ENCODE measurements at regions not wholly inside any gene's neighbourhood (a gene's known extent, or its start where the extent isn't known, plus 50 kb on each side); places are given as distances from the start of the nearest gene placed in this dataset.

DNA sequence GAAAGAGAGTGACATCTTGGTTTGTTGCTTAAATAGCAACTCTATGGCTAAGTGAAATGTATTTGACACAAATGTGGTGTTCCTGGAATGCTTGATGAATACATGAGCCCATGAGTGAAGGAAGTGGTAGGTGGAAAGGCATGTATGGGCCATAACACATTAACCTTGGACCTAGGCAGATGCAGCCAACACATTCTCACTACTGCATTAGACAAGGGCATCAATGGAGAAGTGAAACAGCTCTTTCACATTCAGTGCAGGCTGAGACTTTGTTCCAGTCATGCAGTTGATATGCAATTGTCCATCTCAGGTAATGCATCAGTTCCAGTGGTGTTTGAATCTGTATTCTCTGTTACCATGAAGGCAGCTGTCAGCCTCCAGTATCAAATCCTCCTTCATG lies 133.6 kb downstream of the HS3ST3B1 start:
- TF ChIP-seq, protein P1, sequence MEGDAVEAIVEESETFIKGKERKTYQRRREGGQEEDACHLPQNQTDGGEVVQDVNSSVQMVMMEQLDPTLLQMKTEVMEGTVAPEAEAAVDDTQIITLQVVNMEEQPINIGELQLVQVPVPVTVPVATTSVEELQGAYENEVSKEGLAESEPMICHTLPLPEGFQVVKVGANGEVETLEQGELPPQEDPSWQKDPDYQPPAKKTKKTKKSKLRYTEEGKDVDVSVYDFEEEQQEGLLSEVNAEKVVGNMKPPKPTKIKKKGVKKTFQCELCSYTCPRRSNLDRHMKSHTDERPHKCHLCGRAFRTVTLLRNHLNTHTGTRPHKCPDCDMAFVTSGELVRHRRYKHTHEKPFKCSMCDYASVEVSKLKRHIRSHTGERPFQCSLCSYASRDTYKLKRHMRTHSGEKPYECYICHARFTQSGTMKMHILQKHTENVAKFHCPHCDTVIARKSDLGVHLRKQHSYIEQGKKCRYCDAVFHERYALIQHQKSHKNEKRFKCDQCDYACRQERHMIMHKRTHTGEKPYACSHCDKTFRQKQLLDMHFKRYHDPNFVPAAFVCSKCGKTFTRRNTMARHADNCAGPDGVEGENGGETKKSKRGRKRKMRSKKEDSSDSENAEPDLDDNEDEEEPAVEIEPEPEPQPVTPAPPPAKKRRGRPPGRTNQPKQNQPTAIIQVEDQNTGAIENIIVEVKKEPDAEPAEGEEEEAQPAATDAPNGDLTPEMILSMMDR (IDR thresholded peaks at IDR 0.05; ENCODE audit: poor library complexity): no peak
- TF ChIP-seq EZH2phosphoT487 (IDR thresholded peaks at IDR 0.05; ENCODE audit: low read depth, severe bottlenecking, unreplicated experiment): no peak
- no peak for TF ChIP-seq EZH2 (IDR thresholded peaks at IDR 0.05; ENCODE audit: borderline replicate concordance)

All from hepatocyte (in vitro differentiated cells).